H1 (cell line): ENCODE measurements at regions not wholly inside any gene's neighbourhood (a gene's known extent, or its start where the extent isn't known, plus 50 kb on each side); places are given as distances from the start of the nearest gene placed in this dataset.

ENCODE experiments used
- CTCF ChIA-PET: fragments of 300-600 bp; sonication (Branson Sonifier 250); formaldehyde crosslinking; loops from one replicate; lab custom pipeline; 2021; ENCODE audit not compliant: partially characterized antibody; lab: Charles Lee
- POLR2A ChIA-PET: fragments of 300-600 bp; sonication (Branson Sonifier 250); formaldehyde crosslinking; loops from one replicate; lab custom pipeline; 2021; ENCODE audit warnings: inconsistent platforms; ENCODE audit not compliant: partially characterized antibody; lab: Charles Lee
- DNase-seq, 2 experiments: peaks; one replicate each; pipeline versions ENCODE4 v3.0.0 to v3.0.0-alpha.2; 2010 to 2022; ENCODE audit warnings: low spot score in 2 of 2, low read depth in 1 of 2, mixed read lengths in 1 of 2
- FAIRE-seq: peaks from 2 replicates; lab custom pipeline; 2011; peaks lifted over from hg19 to GRCh38; lab: Jason Lieb, UNC
- H2AFZ ChIP-seq: 2 replicates; pipeline ENCODE4 v1.8.1; 2012; ENCODE audit warnings: low read length, inconsistent platforms
- H2AK5ac ChIP-seq: 2 replicates; pipeline ENCODE4 v1.6.1; 2013; ENCODE audit warnings: low read depth, low read length
- H2BK120ac ChIP-seq: replicated peaks from 2 replicates; pipeline ENCODE3; 2013; ENCODE audit warnings: low read depth, low read length, inconsistent platforms
- H2BK12ac ChIP-seq: 2 replicates; pipeline ENCODE4 v1.6.1; 2013; ENCODE audit warnings: low read depth, low read length
- H2BK15ac ChIP-seq: 2 replicates; pipeline ENCODE4 v1.6.1; 2013; ENCODE audit warnings: low read length
- H2BK20ac ChIP-seq: 2 replicates; pipeline ENCODE4 v1.6.1; 2013; ENCODE audit warnings: low read length
- H2BK5ac ChIP-seq: 2 replicates; pipeline ENCODE4 v1.6.1; 2013; ENCODE audit warnings: low read depth, low read length
- H3K14ac ChIP-seq: 2 replicates; pipeline ENCODE4 v1.6.1; 2013; ENCODE audit warnings: inconsistent platforms; ENCODE audit not compliant: insufficient read length
- H3K18ac ChIP-seq: 2 replicates; pipeline ENCODE4 v1.6.1; 2013; ENCODE audit warnings: low read length; ENCODE audit errors: extremely low read depth
- H3K23ac ChIP-seq: 2 replicates; pipeline ENCODE4 v1.6.1; 2013; ENCODE audit warnings: inconsistent platforms; ENCODE audit not compliant: insufficient read length
- H3K23me2 ChIP-seq: 2 replicates; pipeline ENCODE4 v1.6.1; 2013; ENCODE audit warnings: low read depth, low read length
- H3K27ac ChIP-seq: 2 replicates; pipeline ENCODE4 v1.6.1; 2011; ENCODE audit warnings: low read depth, low read length, inconsistent platforms
- H3K27me3 ChIP-seq, 4 experiments: replicated peaks in 1 of 4; 1 replicate in 1 of 4; 2 replicates in 3 of 4; pipeline versions ENCODE4 v1.6.1 to v1.8.1; 2011 to 2013; ENCODE audit warnings: low read length in 3 of 4, mild to moderate bottlenecking in 3 of 4, inconsistent platforms in 2 of 4, mixed read lengths in 2 of 4, moderate library complexity in 1 of 4; ENCODE audit not compliant: control insufficient read depth in 3 of 4, insufficient read depth in 3 of 4; ENCODE audit errors: extremely low read depth in 1 of 4
- H3K36me3 ChIP-seq, 4 experiments: 2 replicates each; pipeline versions ENCODE4 v1.6.1 to v1.8.1; 2011 to 2013; ENCODE audit warnings: mild to moderate bottlenecking in 4 of 4, low read length in 3 of 4, moderate library complexity in 2 of 4, control low read depth in 1 of 4, inconsistent platforms in 1 of 4; ENCODE audit not compliant: insufficient read depth in 4 of 4, control insufficient read depth in 2 of 4
- H3K4ac ChIP-seq: replicated peaks from 2 replicates; pipeline ENCODE3; 2013; ENCODE audit warnings: low read length, low read depth, mixed read lengths, inconsistent platforms; ENCODE audit not compliant: insufficient read length
- H3K4me1 ChIP-seq, 4 experiments: replicated peaks in 1 of 4; 1 replicate in 1 of 4; 2 replicates in 3 of 4; pipeline versions ENCODE4 v1.6.1 to v1.8.1; 2011 to 2013; ENCODE audit warnings: low read length in 3 of 4, inconsistent platforms in 2 of 4, mixed read lengths in 1 of 4; ENCODE audit not compliant: insufficient read depth in 4 of 4, control insufficient read depth in 3 of 4
- H3K4me2 ChIP-seq, 2 experiments: 2 replicates each; pipeline versions ENCODE4 v1.6.1 to v1.8.1; 2011 to 2013; ENCODE audit warnings: low read depth in 2 of 2, low read length in 2 of 2, control low read depth in 1 of 2, inconsistent platforms in 1 of 2, mild to moderate bottlenecking in 1 of 2; ENCODE audit not compliant: insufficient read depth in 1 of 2
- H3K4me3 ChIP-seq, 4 experiments: fragments of 200-600, 300-600 bp in 1 of 4; sonication (generic), shearing (Covaris generic), sonication (Bioruptor Twin) in 1 of 4; 2 replicates each; pipeline versions ENCODE4 v1.5.1 to v1.8.1; 2011 to 2016; ENCODE audit warnings: low read length in 4 of 4, low read depth in 3 of 4, control low read depth in 2 of 4, inconsistent platforms in 2 of 4, mild to moderate bottlenecking in 2 of 4, mixed read lengths in 1 of 4, moderate library complexity in 1 of 4; ENCODE audit not compliant: insufficient read depth in 2 of 4; ENCODE audit errors: extremely low read depth in 1 of 4
- H3K56ac ChIP-seq: replicated peaks from 2 replicates; pipeline ENCODE3; 2013; ENCODE audit warnings: low read depth, mild to moderate bottlenecking, mixed read lengths, low read length, inconsistent platforms; ENCODE audit not compliant: insufficient read length
- H3K79me1 ChIP-seq: 2 replicates; pipeline ENCODE4 v1.6.1; 2013; ENCODE audit warnings: low read depth, low read length, control low read depth
- H3K79me2 ChIP-seq, 2 experiments: 2 replicates each; pipeline versions ENCODE4 v1.6.1 to v1.8.1; 2012 to 2013; ENCODE audit warnings: low read length in 2 of 2, mild to moderate bottlenecking in 2 of 2, inconsistent platforms in 1 of 2; ENCODE audit not compliant: insufficient read depth in 2 of 2, control insufficient read depth in 1 of 2
- H3K9ac ChIP-seq, 4 experiments: replicated peaks in 1 of 4; 1 replicate in 1 of 4; 2 replicates in 3 of 4; pipeline versions ENCODE4 v1.6.1 to v1.8.1; 2011 to 2013; ENCODE audit warnings: low read depth in 3 of 4, low read length in 3 of 4, control low read depth in 2 of 4, mild to moderate bottlenecking in 2 of 4, moderate library complexity in 2 of 4, inconsistent platforms in 1 of 4; ENCODE audit errors: extremely low read depth in 1 of 4
- H3K9me3 ChIP-seq, 2 experiments: 2 replicates each; pipeline versions ENCODE4 v1.6.1 to v1.8.1; 2012 to 2013; ENCODE audit warnings: mild to moderate bottlenecking in 2 of 2, moderate library complexity in 2 of 2, control low read depth in 1 of 2, inconsistent platforms in 1 of 2, low read depth in 1 of 2, low read length in 1 of 2, mixed read lengths in 1 of 2; ENCODE audit not compliant: insufficient read depth in 2 of 2
- H4K20me1 ChIP-seq, 2 experiments: replicated peaks in 1 of 2; 2 replicates each; pipeline versions ENCODE3 to v1.8.1; 2011 to 2013; ENCODE audit warnings: inconsistent platforms in 2 of 2, low read length in 2 of 2, mild to moderate bottlenecking in 1 of 2; ENCODE audit not compliant: insufficient read depth in 2 of 2, control insufficient read depth in 1 of 2
- H4K5ac ChIP-seq: 2 replicates; pipeline ENCODE4 v1.6.1; 2013; ENCODE audit warnings: low read length, low read depth, mixed read lengths, inconsistent platforms; ENCODE audit not compliant: insufficient read length
- H4K8ac ChIP-seq: 2 replicates; pipeline ENCODE4 v1.8.0; 2013; ENCODE audit warnings: mild to moderate bottlenecking, moderate library complexity, low read length, inconsistent platforms; ENCODE audit not compliant: insufficient read depth; ENCODE audit errors: extremely low read depth
- H4K91ac ChIP-seq: replicated peaks from 2 replicates; pipeline ENCODE3; 2013; ENCODE audit warnings: low read length, mixed read lengths, inconsistent platforms; ENCODE audit not compliant: insufficient read length
- CREB1 ChIP-seq: IDR thresholded peaks from 2 replicates; pipeline ENCODE4 v1.6.1; 2012; ENCODE audit warnings: inconsistent platforms
- JUN ChIP-seq: IDR thresholded peaks from 2 replicates; pipeline ENCODE4 v1.6.1; 2011; ENCODE audit warnings: low read depth, mild to moderate bottlenecking, improper control_type of control experiment, low read length
- SP1 ChIP-seq: IDR thresholded peaks from 2 replicates; pipeline ENCODE4 v1.6.1; 2011; ENCODE audit warnings: low read depth, low read length

DNA sequence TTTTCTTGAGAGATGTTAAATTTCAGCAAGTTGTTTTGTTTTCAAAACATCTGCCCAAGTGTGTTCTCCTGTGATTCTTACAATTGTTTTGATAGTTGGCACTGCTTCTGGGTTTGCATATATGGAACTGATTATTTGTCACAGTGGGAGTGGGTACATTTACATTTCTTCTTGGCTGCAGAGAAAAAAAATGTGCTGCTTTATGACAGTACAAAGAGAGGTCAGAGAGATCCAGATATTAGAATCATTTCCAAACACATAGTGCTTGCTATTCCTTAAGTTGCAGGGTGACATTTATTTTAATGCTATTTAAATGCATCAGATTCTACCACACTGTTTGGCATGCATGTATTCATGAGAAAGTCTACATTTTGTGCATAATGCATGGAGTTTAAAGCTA is 303.5 kb upstream of the MDGA2 start:
- Histone ChIP-seq H3K23me2 (no peaks in the 10 kb centered on the region), H2BK120ac (no peak overlapping the region), H3K79me2 (no peaks in the 10 kb centered on the region), H3K27ac (no peak overlapping the region), H3K4me1 (no peaks in the 10 kb centered on the region), H2BK5ac (no peak overlapping the region), H4K91ac (no peak overlapping the region), H3K9ac (no peak overlapping the region), H3K14ac (no peak overlapping the region), H4K5ac (no peak overlapping the region), H2BK20ac (no peak overlapping the region), H3K4ac (no peak overlapping the region), H3K23ac (no peak overlapping the region), H4K8ac (no peak overlapping the region), H3K56ac (no peak overlapping the region), H3K27me3 (no peaks in the 10 kb centered on the region), H3K9me3 (no peaks in the 10 kb centered on the region), H3K18ac (no peak overlapping the region), H3K4me2 (no peak overlapping the region), H3K79me1 (no peaks in the 10 kb centered on the region), H4K20me1 (no peaks in the 10 kb centered on the region), H3K36me3 (no peaks in the 10 kb centered on the region), H2AFZ (no peak overlapping the region), H2AK5ac (no peak overlapping the region), H2BK15ac (no peak overlapping the region), H3K4me3 (no peak overlapping the region), H2BK12ac (no peak overlapping the region)
- ChIA-PET CTCF (no interaction called here), POLR2A (no interaction called here)
- no peak for FAIRE-seq
- DNase-seq: no peak
- TF ChIP-seq CREB1: no peak
- no peak for TF ChIP-seq SP1
- TF ChIP-seq JUN: no peak
